ENCODE measurements at regions not wholly inside any gene's neighbourhood (a gene's known extent, or its start where the extent isn't known, plus 50 kb on each side); places are given as distances from the start of the nearest gene placed in this dataset.

DNA sequence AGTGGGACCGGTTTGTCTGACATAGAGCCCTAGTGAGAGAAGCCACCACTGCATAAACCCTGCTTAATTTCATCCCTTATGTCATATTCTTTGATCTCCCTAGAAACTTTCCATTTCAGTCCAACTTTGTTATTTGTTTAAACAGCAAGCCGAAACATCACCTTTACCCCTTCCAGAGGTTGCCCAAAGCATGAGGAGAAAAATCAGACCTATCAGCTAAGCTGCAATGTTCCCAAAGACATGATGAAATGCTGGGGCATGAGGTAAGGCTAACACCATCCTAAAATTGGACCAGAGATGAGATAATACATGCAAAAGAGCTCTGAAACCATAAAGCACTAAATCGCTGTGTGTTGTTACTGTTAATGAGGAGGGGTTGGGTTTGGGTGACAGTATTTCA, 447.9 kb upstream of the ACVR2A start:
- no peak for DNase-seq

DNA sequence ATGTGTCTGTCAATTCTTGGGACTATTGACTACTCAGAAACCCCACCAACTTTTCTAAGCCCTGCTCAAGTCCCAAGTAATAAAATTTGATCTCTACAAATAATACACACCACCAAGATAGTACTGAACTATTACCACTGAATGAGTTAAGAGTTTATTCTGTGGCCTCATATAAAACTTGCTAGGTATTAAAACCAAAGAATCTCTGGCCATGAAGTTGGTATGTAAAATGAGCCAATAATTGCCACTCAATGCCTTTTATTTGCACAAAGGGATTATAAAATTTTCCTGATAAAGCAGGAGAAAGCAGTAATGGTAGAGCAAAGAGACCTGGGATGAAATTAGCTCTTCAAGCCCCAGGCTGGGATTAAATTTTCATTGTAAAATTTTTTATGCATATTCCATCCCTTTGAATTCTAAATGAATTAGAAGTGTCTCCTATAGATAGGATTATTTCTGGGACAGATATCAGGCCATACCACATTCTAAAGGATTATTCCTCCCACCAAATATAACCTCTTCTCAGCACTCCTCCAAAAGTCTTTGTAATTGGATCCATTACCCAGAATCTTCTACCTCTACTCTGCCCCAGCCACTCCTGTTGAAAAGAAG, 450.5 kb upstream of the ACVR2A start:
- DNase-seq = no peak

DNA sequence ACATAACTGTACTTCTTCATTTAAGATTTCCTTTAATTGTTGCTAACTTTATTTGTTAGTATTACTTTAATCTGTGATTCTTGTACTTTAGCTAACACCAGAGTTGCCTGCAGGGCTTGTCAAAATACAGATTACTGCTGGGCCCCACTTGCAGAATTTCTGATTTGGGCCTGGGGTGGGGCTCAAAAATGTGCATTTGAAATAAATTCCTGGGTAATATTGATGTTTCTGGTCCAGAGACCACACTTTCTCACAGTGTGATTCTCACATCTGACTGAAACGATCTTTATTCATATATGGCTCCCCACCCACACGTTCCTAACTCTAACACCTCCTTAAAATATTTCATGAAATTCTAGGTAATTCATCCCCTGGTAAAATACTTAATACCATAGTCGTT, 452.6 kb upstream of the ACVR2A start:
- no peak for DNase-seq

DNA sequence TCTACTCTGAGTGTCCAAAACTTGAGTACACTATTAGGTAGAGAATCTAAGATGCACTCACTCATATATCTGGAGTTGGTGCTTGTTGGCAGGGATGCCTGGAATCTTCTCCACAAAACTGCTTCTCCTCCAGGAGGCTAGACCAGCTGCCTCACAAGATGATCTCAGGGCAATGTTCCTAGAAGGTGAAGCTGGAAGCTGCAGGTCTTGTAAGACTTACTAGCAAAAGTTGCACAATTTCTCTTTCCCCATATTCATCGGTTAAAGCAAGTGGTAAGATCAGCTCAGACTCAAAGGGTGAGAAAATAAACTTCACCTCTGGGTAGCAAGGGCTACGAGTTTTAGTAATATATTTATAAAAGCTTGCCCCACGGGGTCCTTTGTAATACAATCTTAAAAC, 454.4 kb upstream of the ACVR2A start:
- DNase-seq = no peak

DNA sequence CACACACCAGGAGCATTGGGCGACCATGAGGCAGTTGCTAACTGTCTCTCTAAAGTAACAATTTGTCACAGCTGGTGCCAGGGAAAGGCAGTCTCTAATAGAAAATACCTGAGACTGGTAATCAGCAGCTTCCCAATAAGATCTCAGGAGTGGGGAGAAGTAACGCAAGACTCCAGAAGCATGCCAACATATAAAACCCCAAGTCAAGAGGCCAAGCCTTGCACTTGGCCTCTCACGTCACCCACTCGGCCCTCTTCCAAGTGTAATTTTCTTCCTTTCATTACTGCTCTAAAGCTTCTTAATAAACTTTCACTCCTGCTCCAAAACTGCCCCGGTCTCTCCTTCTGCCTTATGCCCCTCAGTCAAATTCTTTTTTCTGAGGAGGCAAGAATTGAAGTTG, 455.6 kb upstream of the ACVR2A start:
- DNase-seq = no peak

DNA sequence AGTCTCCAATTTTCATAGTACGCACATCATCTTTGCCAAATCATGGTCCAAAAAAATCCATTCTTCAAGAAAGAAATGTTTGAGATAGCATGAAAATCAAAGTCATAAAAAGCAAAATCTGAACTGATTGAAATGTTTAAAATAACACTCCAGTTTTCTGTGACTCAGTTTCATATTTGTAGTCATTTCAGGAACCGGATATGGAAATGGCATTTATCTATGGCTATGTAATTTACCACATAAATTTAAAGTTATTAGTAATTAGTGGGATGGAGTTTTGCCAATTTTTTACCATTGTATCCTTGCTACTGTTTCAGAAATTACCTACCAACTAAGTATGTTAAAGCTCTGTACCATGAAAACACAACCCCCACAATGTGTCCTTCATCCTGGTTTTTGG, 456.6 kb upstream of the ACVR2A start:
- no peak for DNase-seq

DNA sequence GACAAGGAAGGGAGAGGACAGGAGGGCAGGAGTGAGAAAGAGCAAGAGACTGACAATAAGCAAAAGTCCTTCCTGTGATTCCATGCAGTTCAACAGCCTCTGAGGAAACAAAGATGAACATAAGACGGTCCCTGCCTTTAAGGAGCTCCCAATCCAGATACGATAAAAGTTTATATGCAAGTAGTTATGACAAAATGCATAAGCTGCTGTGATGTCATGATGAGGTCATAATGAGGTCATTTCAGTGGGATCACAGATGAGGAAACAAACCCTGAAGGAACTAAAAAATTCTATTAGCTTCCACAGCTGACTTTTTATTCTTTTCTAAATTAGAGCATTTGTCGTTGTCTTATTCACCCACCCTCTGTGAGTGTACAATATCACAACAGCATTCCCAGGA, 458.5 kb upstream of the ACVR2A start:
- peak; percentile 8 to 39 (median 36) for DNase-seq

DNA sequence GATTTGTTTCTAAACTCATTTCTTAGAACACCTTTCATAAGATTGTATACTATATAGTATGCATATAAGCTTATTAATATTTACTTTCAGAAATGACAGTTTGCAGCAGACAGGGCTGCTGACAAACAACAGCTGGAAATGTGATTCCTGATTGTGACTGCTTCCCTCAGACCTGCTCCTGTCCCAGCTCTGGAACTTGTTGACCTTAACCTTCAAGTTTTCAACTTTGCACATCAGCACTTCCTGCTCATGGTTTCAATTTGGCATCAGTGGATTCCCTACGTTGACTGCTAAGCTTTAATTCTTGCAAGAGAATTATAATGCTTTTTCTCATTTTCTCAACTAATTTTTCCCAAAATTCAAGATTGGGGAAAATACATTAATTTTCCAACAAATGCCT, 459.2 kb upstream of the ACVR2A start:
- DNase-seq = no peak

DNA sequence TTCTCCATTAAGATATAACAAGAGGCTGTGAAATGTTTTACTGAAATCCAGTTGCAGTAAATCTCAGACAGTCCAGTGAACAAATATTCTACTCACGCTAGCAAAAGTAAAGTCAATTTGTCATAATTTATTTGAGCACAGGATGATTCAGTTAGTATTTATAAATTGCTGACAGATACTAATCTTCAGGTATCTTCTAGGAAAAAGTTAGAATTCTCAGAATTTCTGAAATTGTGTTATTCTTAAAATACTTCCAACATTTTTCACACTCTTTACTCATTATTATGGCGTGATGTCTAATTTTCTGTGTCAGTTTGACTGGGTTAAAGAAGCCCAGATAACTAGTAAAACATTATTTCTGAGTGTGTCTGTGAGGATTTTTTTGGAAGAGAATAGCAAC, 460.2 kb upstream of the ACVR2A start:
- no peak for DNase-seq

DNA sequence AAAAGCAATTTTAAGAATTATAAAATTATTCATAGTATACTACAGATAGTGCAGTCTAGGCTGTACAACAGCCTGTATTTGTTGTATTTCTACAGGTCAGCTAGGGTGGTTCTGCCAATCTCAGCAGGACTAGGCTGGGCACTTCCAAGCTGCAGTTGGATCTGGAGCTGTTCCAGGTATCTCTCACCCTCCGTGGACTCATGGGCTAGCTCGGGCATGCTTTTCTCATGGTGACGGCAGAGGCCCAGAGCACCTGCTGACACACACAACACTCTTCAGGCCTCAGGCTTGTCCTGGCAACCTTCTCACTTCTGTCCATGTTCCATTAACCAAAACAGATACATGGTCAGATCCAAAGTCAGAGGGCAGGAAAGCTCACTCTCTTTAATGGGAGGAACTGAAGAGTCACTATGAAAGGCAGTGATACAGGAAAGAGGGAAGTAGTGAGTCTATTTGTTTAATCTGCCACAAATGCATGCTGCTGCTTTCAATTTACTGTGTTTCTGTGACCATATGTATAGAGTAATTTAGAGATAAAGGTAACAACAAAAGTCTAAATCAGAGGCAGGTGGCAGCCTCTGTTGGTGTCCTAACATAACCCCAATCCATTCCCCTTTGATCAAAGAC, 462.4 kb upstream of the ACVR2A start:
- no peak for DNase-seq

DNA sequence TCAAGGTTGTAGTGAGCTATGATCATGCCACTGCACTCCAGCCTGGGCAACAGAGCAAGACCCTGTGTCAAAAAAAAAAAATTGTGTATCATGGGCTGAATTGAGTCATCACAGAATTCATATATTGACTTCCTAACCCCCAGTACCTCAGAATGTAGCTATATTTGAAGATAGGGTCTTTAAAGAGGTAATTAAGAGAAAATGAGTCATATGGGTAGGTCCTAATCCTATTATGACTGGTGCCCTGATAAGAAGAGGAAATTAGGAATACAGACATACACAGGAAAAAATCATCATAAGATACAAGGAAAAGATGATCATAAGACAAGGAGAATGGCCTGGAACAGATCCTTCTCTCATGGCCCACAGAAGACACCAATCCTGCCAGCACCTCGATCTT, 466.4 kb upstream of the ACVR2A start:
- DNase-seq = no peak

DNA sequence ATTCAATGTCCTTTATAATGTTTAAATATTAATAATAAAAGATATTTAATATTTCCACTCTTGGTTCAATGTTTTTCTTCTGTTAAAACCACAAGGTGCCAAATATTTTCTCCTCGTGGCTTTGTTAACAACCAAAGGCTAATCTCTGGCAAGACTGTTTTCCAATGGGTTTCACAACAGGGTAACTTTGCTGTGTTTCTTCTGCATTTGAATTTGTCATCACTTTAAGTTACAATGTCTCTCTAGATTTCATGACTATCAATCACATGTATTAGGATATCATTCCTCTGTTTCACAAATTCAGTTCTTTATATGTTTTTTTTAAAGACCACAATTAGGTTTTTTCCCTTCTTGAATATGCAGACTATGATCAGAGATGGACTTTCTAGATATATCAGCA, 469.8 kb upstream of the ACVR2A start:
- DNase-seq = peak in 1 of 3 donors; percentile 3

DNA sequence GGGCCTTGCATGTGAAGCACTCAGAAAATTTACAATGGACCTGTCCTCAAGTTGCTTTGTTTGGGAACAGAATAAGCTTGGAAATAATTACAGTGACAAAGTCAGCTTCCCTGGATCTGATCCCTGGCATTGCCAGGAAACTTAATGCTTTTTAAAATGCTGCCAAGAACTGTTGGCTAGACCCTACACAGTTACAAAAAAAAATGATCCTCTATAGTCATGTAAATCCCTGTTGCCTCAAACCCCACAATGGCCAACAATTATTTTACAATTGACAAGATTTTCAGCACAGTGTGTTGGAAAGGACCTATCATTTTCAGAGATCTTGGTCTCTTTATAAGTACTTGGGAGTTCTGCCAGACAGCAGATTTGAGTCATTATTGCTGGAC, 470.4 kb upstream of the ACVR2A start:
- DNase-seq = no peak

DNA sequence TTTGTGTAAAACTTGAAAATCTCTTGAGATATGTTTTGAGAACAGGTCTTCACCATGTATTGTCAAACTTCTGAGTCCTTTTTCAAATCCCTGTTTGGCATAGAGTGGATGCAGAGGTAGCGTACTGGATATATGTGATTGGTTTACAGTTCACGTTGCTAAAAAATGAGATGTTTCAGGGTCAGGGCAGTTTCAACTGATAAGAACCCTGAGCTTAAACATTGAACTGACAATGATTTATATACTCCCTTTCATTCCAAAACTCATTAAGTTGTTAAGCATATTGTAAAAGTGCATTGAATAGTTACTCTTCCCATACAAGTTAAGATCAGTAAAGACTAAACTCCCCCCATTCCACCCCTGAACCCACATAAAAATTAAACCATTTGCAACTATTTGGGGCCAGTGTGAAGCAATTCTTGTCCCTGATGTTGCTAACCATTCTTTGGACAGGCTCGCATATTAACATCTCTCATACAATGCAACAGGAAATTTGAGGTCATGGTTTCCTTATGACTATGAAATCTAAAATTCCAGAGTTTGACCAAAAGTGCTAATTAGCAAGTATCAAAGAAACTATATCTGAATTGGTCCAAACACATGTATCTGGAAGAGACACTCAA, 470.9 kb upstream of the ACVR2A start:
- DNase-seq = no peak

DNA sequence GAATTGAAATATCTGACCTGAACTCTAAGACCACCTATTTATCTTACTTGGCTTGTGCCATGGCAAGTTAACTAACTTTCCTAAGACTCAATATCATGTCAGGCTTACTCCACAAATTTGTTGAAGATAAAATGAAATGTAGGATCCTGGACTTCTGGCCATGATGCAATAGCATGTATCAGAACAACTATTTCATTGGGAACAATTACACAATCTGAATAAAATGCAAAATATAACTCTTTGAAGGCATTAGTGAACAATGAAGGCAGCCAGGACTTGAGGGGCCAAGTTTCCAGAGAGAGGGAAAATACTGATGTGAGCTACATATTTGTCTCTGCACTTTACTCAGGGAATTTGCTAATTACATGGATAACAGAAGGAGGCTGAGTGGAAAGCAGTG, 476.5 kb upstream of the ACVR2A start:
- DNase-seq = no peak

DNA sequence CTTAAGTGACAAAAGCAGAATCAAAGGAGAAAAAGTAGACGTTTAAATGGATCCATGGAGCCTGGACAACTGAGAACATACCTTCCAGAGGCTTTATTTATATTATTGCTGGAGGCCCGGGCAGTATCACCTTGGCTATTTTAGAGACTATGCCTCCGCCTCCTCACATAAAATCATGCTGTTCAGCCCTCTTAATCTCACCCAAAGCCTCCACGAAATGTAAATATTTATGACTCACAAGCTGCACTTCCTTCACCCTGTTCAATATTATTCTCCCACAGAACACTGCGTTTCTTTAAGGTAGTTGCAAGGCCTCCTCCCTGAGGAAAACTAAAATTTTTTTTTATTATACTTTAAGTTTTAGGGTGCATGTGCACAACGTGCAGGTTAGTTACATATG, 478.6 kb upstream of the ACVR2A start:
- DNase-seq = no peak

DNA sequence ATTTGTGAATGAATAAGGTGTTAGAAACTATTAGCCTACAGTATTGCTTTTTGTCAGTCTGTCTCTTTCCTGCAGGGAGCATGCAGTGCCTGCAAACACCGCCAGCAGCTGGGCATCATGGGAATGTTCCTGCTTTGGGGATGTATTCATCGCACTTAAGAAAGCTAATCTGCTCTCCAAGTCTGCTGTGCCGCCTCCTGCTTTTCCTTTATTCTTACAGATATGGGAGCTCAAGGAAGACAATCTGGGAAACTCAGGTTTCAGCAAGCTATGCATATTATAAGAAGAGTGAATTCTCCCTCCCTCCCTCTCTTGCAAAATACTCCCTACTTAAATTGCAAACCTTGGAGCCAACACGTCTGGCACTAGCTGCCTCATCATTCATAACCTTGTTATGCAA, 479.2 kb upstream of the ACVR2A start:
- DNase-seq = no peak

DNA sequence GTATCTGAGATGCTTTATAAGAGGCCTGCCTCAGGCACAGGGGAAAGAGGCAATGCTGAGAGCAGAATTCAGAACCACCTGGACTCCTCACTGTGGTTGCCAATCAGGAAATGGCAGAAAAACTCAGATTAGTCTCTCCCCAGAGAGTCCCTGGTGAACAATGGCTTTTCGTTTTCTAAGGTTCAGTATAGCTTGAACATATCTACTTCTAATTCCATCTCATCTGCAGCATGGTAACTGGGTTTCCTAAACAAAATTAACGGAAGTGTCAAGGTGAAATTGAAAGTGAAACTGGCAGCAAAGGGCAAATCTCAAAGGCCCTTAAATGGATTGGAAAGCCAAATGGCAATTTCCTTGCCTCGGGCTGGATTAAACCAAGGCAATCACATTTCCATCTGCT, 480.2 kb upstream of the ACVR2A start:
- DNase-seq = no peak

DNA sequence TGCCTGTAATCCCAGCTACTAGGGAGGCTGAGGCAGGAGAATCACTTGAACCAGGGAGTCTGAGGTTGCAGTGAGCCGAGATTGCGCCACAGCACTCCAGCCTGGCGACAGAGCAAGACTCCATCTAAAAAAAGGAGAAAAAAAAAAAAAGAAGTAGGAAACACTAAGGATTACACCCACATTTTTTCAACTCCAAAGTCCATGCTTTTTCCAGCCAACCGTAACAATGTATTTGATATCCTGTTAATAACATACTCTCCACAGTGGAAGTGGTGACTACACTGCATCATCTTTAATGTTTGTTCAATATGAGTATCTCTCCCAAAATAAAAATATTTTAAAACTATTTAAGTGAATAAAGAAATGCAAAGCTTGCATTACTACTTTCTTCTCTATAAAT, 481.6 kb upstream of the ACVR2A start:
- no peak for DNase-seq

DNA sequence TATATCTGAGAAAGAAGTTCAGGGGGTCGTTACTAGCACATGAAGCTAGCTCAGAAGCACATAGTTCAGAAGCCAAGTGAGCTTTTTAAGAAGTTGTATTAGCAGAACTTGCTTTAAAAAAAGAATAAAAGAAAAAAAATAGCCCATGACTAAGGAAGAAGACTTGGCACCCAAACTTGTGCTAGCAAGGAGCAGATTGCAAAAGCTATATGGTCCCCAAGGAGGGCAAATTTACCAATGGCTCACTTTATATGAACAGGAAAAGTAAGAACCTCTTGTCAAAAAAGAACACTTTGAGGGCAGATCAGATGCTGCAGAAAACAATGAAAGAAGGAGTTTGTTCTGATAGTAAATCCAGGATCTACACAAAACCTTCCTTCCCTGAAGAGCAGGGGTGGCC, 486.5 kb upstream of the ACVR2A start:
- DNase-seq = no peak

DNA sequence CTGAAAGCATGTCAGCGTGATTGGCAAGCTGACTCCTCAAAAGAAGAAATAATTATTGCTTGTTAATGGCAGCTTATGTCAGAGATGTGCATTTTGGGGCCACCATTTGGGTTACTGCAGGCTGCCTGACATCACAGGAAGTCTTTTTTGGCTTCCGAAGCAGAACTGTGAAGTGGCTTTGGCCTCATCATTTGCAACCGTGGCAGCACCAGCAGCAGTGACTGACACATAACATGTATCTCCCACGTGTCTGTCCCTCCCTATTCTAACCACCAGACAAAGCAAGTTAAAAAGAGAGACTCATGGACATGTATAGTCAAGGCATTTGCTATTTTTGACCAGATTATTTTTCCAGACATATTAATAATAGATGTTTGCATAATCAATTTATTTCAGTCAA, 488.7 kb upstream of the ACVR2A start:
- DNase-seq = no peak

DNA sequence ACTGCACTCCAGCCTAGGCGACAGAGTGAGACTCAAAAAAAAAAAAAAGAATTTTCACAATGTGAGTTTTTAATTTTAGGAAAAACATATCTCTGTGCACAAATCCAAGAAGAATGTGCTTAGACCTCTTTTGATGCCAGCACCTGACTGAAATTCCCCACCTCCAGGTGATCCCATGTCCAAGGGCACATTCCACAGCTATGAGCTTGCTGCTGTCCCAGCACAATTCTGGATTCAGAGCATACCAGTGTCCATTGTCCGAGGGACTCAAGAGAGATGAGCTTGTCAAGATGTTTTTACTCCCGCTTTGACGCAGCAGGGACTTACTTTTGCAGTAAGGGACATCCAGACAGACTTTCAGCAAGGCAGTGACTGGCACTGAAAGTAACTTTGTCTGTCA, 489.1 kb upstream of the ACVR2A start:
- DNase-seq = no peak

DNA sequence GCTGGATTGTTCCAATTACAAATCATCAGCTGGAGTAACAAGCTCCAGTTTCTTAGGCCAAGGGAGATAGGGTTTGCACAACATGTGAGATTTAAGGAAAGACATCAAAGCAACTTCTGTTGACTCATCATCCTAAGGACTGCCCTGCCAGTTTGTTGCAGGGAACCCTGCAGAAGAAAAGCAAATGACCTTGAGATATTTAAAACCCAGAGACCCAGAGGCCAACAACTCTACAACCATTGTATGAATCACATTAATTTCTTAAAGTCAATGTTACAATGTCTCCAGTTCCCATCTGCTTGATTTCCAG, 491.8 kb upstream of the ACVR2A start:
- DNase-seq = no peak

DNA sequence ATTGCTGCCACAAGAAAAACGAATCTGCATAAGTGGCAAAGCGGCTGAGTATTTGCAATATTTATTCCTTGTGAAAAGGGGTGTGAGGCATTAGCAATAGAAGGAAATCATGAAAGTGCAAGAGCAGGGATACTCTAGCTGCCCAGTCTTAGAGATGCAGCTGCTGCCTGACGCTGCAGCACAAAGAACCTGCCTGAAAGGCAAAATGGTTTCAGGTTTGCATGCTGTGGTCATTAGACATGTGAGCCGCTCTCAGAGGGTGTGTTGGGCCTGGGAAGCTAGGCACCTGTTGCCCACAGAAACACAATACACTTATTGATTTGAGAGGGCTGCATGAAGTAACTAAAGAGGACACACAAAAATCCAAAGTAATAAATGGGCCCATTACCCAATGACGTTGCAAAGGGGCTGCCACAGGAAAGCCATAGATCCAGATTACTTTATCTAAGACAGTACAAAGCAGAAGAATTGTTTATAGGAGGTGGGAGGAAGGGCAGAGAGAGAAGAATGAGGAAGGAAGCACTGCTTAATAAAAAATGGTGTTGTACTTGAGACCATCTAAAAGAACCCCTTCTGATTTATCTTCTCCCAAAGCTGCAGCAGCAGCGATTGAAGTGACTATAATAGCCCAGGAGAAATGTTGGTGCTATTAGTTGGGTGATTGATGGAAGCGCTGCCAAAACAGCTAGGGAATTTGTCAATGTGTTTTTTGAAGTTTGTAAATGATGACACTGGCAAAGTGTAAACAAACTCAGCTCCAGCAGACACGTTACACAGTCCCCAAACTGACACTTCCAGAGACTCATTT, 492.4 kb upstream of the ACVR2A start:
- no peak for DNase-seq

All from suppressor macrophage treated with lipopolysaccharide for 1 hour (primary cell).